Left lung (tissue), 4 donors: ENCODE measurements at regions not wholly inside any gene's neighbourhood (a gene's known extent, or its start where the extent isn't known, plus 50 kb on each side); places are given as distances from the start of the nearest gene placed in this dataset.
"Not testable (repeated sequence)": the region's sequence is repeated elsewhere in the genome, so short reads cannot be mapped to it uniquely, and the experiment has no call there.

Source experiments
- ATAC-seq: fragments of 200-7000 bp; cut with Tn5 transposase; one replicate; pipeline ENCODE4 v1.9.1; 2020; ENCODE audit warnings: moderate library complexity
- DNase-seq, 4 donors: peaks; one replicate each; pipeline ENCODE4 v3.0.0-alpha.2; 2013 to 2020
- H3K27ac ChIP-seq, 2 donors: fragments of 200-600 bp; sonication (generic) in 1 of 2; one replicate each; pipeline versions ENCODE4 v1.5.0 to v1.8.0; 2020 to 2021
- H3K27me3 ChIP-seq, 2 donors: fragments of 200-600 bp; sonication (generic) in 1 of 2; one replicate each; pipeline versions ENCODE4 v1.5.0 to v1.8.0; 2020 to 2021
- H3K36me3 ChIP-seq, 2 donors: fragments of 200-600 bp; sonication (generic) in 1 of 2; one replicate each; pipeline versions ENCODE4 v1.5.0 to v1.8.0; 2020 to 2021
- H3K4me1 ChIP-seq, 2 donors: fragments of 200-600 bp; one replicate each; pipeline ENCODE4 v1.8.0; 2021
- H3K4me3 ChIP-seq, 2 donors: fragments of 200-600 bp; sonication (generic) in 1 of 2; one replicate each; pipeline versions ENCODE4 v1.5.0 to v1.8.0; 2020 to 2021; ENCODE audit warnings: mild to moderate bottlenecking in 1 of 2
- H3K9me3 ChIP-seq, 2 donors: fragments of 200-600 bp; sonication (generic) in 1 of 2; one replicate each; pipeline versions ENCODE4 v1.5.0 to v1.8.0; 2020 to 2021
- CTCF ChIP-seq, 2 donors: fragments of 200-600 bp; sonication (generic) in 1 of 2; IDR thresholded peaks; one replicate each; pipeline versions ENCODE4 v1.5.0 to v1.8.0; 2021; ENCODE audit warnings: antibody characterized with exemption in 2 of 2
- intact Hi-C, 2 donors: fragments of 100-400 bp; cut with DNase I; formaldehyde crosslinking; loops; one replicate each; pipeline versions ENCODE4 v1.11.2 to v1.14.2; 2022
- donor health status: DM: no; HTN: yes; CAD: no.
- donor health status: DM: no; HTN: no; CAD: no.

- peaks cover 4 to 19% of the 10 kb centered on the region in 2 donors for H3K4me1 ChIP-seq
- no peak overlapping the region for H3K4me3 ChIP-seq
- no peak for TF ChIP-seq CTCF (IDR thresholded peaks at IDR 0.05)
- H3K9me3 ChIP-seq = no peaks in the 10 kb centered on the region
- ATAC-seq = no peak
- H3K27me3 ChIP-seq = no peaks in the 10 kb centered on the region
- intact Hi-C loops = no loop called here
- no peak for DNase-seq
- no peaks in the 10 kb centered on the region for H3K36me3 ChIP-seq
- peak overlapping the region in 1 of 2 donors; percentile 45 for H3K27ac ChIP-seq
These were observed 155.3 kb downstream of the ADSS2 start for GRCh38 chr1:244296447-244296846.

- no peak for ATAC-seq
- Histone ChIP-seq H3K4me1 (peaks cover 4 to 24% of the 10 kb centered on the region in 2 donors), H3K9me3 (no peaks in the 10 kb centered on the region), H3K27me3 (no peaks in the 10 kb centered on the region), H3K27ac (no peak overlapping the region), H3K4me3 (no peak overlapping the region), H3K36me3 (no peaks in the 10 kb centered on the region)
- TF ChIP-seq CTCF (IDR thresholded peaks at IDR 0.05) = no peak
- no peak for DNase-seq
- intact Hi-C loops = no loop called here
These were observed 154.6 kb downstream of the ADSS2 start for GRCh38 chr1:244297087-244297486.

GRCh38 chr1:244297616-244298015, 154.1 kb downstream of the ADSS2 start:
- no peak for DNase-seq
- H3K4me1 ChIP-seq = peaks cover 4 to 28% of the 10 kb centered on the region in 2 donors
- no peaks in the 10 kb centered on the region for H3K9me3 ChIP-seq
- no peaks in the 10 kb centered on the region for H3K27me3 ChIP-seq
- TF ChIP-seq CTCF (IDR thresholded peaks at IDR 0.05) = no peak
- intact Hi-C loops = no loop called here
- H3K36me3 ChIP-seq = no peaks in the 10 kb centered on the region
- no peak for ATAC-seq
- H3K27ac ChIP-seq = no peak overlapping the region
- H3K4me3 ChIP-seq = no peak overlapping the region

- H3K27ac ChIP-seq = peak overlapping the region; percentile 86 to 90
- H3K9me3 ChIP-seq, intact Hi-C loops, H3K36me3 ChIP-seq, ATAC-seq, H3K27me3 ChIP-seq, DNase-seq: not testable (repeated sequence)
- peaks cover 4 to 50% of the 10 kb centered on the region in 2 donors for H3K4me1 ChIP-seq
- peak overlapping the region in 1 of 2 donors; percentile 26 for H3K4me3 ChIP-seq
These were observed 151.7 kb downstream of the ADSS2 start for GRCh38 chr1:244300029-244300375.

- Histone ChIP-seq H3K27me3 (no peaks in the 10 kb centered on the region), H3K4me1 (peaks cover 4 to 50% of the 10 kb centered on the region in 2 donors), H3K36me3 (no peaks in the 10 kb centered on the region), H3K27ac (peak overlapping the region; percentile 5 to 37), H3K4me3 (no peak overlapping the region), H3K9me3 (no peaks in the 10 kb centered on the region)
- TF ChIP-seq CTCF (IDR thresholded peaks at IDR 0.05) = no peak
- DNase-seq = no peak
- peak; percentile 18 for ATAC-seq
- intact Hi-C loops = no loop called here
These were observed 150.0 kb downstream of the ADSS2 start for GRCh38 chr1:244301595-244302130.
